NCI-H226 (cell line): ENCODE measurements at regions not wholly inside any gene's neighbourhood (a gene's known extent, or its start where the extent isn't known, plus 50 kb on each side); places are given as distances from the start of the nearest gene placed in this dataset.

ENCODE experiments used
- DNase-seq: peaks from one replicate; pipeline ENCODE4 v3.0.0-alpha.2; 2015

- no peak for DNase-seq
These were observed 108.4 kb upstream of the RASGRP1 start for GRCh38 chr15:38672814-38673670.

GRCh38 chr15:38674448-38674847, 109.8 kb upstream of the RASGRP1 start:
- DNase-seq = no peak

GRCh38 chr15:38678281-38678680, 113.7 kb upstream of the RASGRP1 start:
- no peak for DNase-seq

- no peak for DNase-seq
These were observed 116.2 kb upstream of the RASGRP1 start for GRCh38 chr15:38680775-38681174.

GRCh38 chr15:38682363-38682762, 117.7 kb upstream of the RASGRP1 start:
- DNase-seq = no peak

- no peak for DNase-seq
These were observed 118.2 kb upstream of the RASGRP1 start for GRCh38 chr15:38682861-38683260.

- DNase-seq = no peak
These were observed 119.0 kb upstream of the RASGRP1 start for GRCh38 chr15:38683382-38684242.

GRCh38 chr15:38684440-38685010, 119.9 kb upstream of the RASGRP1 start:
- no peak for DNase-seq

GRCh38 chr15:38685686-38686339, 121.2 kb upstream of the RASGRP1 start:
- no peak for DNase-seq

- no peak for DNase-seq
These were observed 122.7 kb upstream of the RASGRP1 start for GRCh38 chr15:38687340-38687739.

GRCh38 chr15:38687775-38688495, 123.3 kb upstream of the RASGRP1 start:
- no peak for DNase-seq

- no peak for DNase-seq
These were observed 124.1 kb upstream of the RASGRP1 start for GRCh38 chr15:38688761-38689160.

GRCh38 chr15:38689522-38689921, 124.9 kb upstream of the RASGRP1 start:
- no peak for DNase-seq

GRCh38 chr15:38690216-38690615, 125.6 kb upstream of the RASGRP1 start:
- DNase-seq = no peak

- DNase-seq = no peak
These were observed 126.2 kb upstream of the RASGRP1 start for GRCh38 chr15:38690719-38691332.

GRCh38 chr15:38691377-38691776, 126.8 kb upstream of the RASGRP1 start:
- DNase-seq = no peak

- DNase-seq = no peak
These were observed 127.6 kb upstream of the RASGRP1 start for GRCh38 chr15:38691965-38692788.

- no peak for DNase-seq
These were observed 128.1 kb upstream of the RASGRP1 start for GRCh38 chr15:38692789-38693062.

GRCh38 chr15:38695249-38696108, 130.9 kb upstream of the RASGRP1 start:
- DNase-seq = no peak

- DNase-seq = no peak
These were observed 131.6 kb upstream of the RASGRP1 start for GRCh38 chr15:38696109-38696727.
